H9 (cell line): ENCODE measurements at regions not wholly inside any gene's neighbourhood (a gene's known extent, or its start where the extent isn't known, plus 50 kb on each side); places are given as distances from the start of the nearest gene placed in this dataset.

ENCODE experiments used
- DNase-seq: peaks from one replicate; pipeline ENCODE4 v3.0.0-alpha.2; 2017
- H2AFZ ChIP-seq: one replicate; pipeline ENCODE4 v1.6.1; 2013; ENCODE audit warnings: mild to moderate bottlenecking, low read length, control low read depth, moderate library complexity
- H2AK5ac ChIP-seq: 2 replicates; pipeline ENCODE4 v1.6.1; 2013; ENCODE audit warnings: low read length, control low read depth, mixed read lengths; ENCODE audit not compliant: insufficient read length
- H2BK120ac ChIP-seq: one replicate; pipeline ENCODE4 v1.6.1; 2013; ENCODE audit warnings: low read depth, mild to moderate bottlenecking, low read length, control low read depth, inconsistent platforms; ENCODE audit not compliant: poor library complexity, severe bottlenecking
- H2BK12ac ChIP-seq: 2 replicates; pipeline ENCODE4 v1.6.1; 2013; ENCODE audit warnings: low read length, control low read depth, mixed read lengths, low read depth; ENCODE audit not compliant: insufficient read length
- H2BK15ac ChIP-seq: 2 replicates; pipeline ENCODE4 v1.6.1; 2013; ENCODE audit warnings: low read depth, low read length, control low read depth
- H2BK20ac ChIP-seq: one replicate; pipeline ENCODE4 v1.6.1; 2013; ENCODE audit warnings: low read depth, mild to moderate bottlenecking, low read length, control low read depth, inconsistent platforms; ENCODE audit not compliant: poor library complexity, severe bottlenecking
- H2BK5ac ChIP-seq: 2 replicates; pipeline ENCODE4 v1.6.1; 2013; ENCODE audit warnings: low read length, control low read depth, mixed read lengths; ENCODE audit not compliant: insufficient read length
- H3K14ac ChIP-seq: 2 replicates; pipeline ENCODE4 v1.6.1; 2013; ENCODE audit warnings: low read length, control low read depth; ENCODE audit not compliant: insufficient read depth
- H3K18ac ChIP-seq: 2 replicates; pipeline ENCODE4 v1.6.1; 2013; ENCODE audit warnings: low read depth, mild to moderate bottlenecking, mixed read lengths, low read length, control low read depth; ENCODE audit not compliant: insufficient read length
- H3K23ac ChIP-seq: 2 replicates; pipeline ENCODE4 v1.6.1; 2013; ENCODE audit warnings: low read length, control low read depth, mixed read lengths, low read depth; ENCODE audit not compliant: insufficient read length
- H3K23me2 ChIP-seq: 2 replicates; pipeline ENCODE4 v1.6.1; 2013; ENCODE audit warnings: low read depth, mild to moderate bottlenecking, mixed read lengths, low read length, control low read depth; ENCODE audit not compliant: insufficient read length, poor library complexity, severe bottlenecking
- H3K27ac ChIP-seq: 2 replicates; pipeline ENCODE4 v1.5.1; 2013; ENCODE audit warnings: low read length, control low read depth, mixed read lengths, low read depth; ENCODE audit not compliant: insufficient read length
- H3K27me3 ChIP-seq: 2 replicates; pipeline ENCODE4 v1.6.1; 2013; ENCODE audit warnings: low read length, control low read depth, inconsistent platforms; ENCODE audit not compliant: insufficient read depth
- H3K4ac ChIP-seq: 2 replicates; pipeline ENCODE4 v1.6.1; 2013; ENCODE audit warnings: low read depth, mild to moderate bottlenecking, control low read depth, inconsistent platforms, low read length, moderate library complexity
- H3K4me1 ChIP-seq: 2 replicates; pipeline ENCODE4 v1.6.1; 2013; ENCODE audit warnings: low read length, control low read depth, inconsistent platforms; ENCODE audit not compliant: insufficient read depth
- H3K4me2 ChIP-seq: 2 replicates; pipeline ENCODE4 v1.6.1; 2013; ENCODE audit warnings: low read length, control low read depth, mixed read lengths; ENCODE audit not compliant: insufficient read length, insufficient read depth
- H3K56ac ChIP-seq: 2 replicates; pipeline ENCODE4 v1.6.1; 2013; ENCODE audit warnings: low read depth, mild to moderate bottlenecking, mixed read lengths, low read length, control low read depth; ENCODE audit not compliant: insufficient read length
- H3K79me1 ChIP-seq: 2 replicates; pipeline ENCODE4 v1.6.1; 2013; ENCODE audit warnings: low read depth, mild to moderate bottlenecking, moderate library complexity, low read length, control low read depth, inconsistent platforms; ENCODE audit not compliant: insufficient read depth, poor library complexity, severe bottlenecking
- H3K79me2 ChIP-seq: 2 replicates; pipeline ENCODE4 v1.6.1; 2013; ENCODE audit warnings: low read length, control low read depth, inconsistent platforms; ENCODE audit not compliant: insufficient read depth
- H3K9ac ChIP-seq: 2 replicates; pipeline ENCODE4 v1.6.1; 2013; ENCODE audit warnings: low read length, control low read depth, mixed read lengths; ENCODE audit not compliant: insufficient read length; ENCODE audit errors: extremely low read depth
- H3K9me3 ChIP-seq: one replicate; pipeline ENCODE4 v1.6.1; 2013; ENCODE audit warnings: low read depth, low read length, inconsistent platforms; ENCODE audit not compliant: control insufficient read depth
- H3T11ph ChIP-seq: one replicate; pipeline ENCODE4 v1.6.1; 2013; ENCODE audit warnings: mild to moderate bottlenecking, low read length, control low read depth, inconsistent platforms
- H4K20me1 ChIP-seq: one replicate; pipeline ENCODE4 v1.6.1; 2013; ENCODE audit not compliant: control insufficient read depth, insufficient read length, insufficient read depth
- H4K5ac ChIP-seq: 2 replicates; pipeline ENCODE4 v1.6.1; 2013; ENCODE audit warnings: low read depth, mild to moderate bottlenecking, mixed read lengths, low read length, control low read depth; ENCODE audit not compliant: insufficient read length
- H4K8ac ChIP-seq: replicated peaks from 2 replicates; pipeline ENCODE4 v1.6.1; 2013; ENCODE audit warnings: low read length, control low read depth, mixed read lengths, low read depth; ENCODE audit not compliant: insufficient read length
- H4K91ac ChIP-seq: 2 replicates; pipeline ENCODE4 v1.6.1; 2013; ENCODE audit warnings: low read depth, mild to moderate bottlenecking, moderate library complexity, mixed read lengths, low read length, control low read depth; ENCODE audit not compliant: insufficient read length
- H3K27ac Mint-ChIP-seq, 3 experiments: 2 replicates in 2 of 3; 3 replicates in 1 of 3; pipeline ENCODE4 v1.8.0; 2020 to 2021; ENCODE audit warnings: mixed read lengths in 3 of 3, mild to moderate bottlenecking in 1 of 3, moderate library complexity in 1 of 3
- H3K27me3 Mint-ChIP-seq: 2 replicates; pipeline ENCODE4 v1.8.0; 2021; ENCODE audit warnings: low read depth, mild to moderate bottlenecking, moderate library complexity, mixed read lengths
- H3K36me3 Mint-ChIP-seq, 3 experiments: 2 replicates in 2 of 3; 3 replicates in 1 of 3; pipeline ENCODE4 v1.8.0; 2020 to 2021; ENCODE audit warnings: low read depth in 3 of 3, mixed read lengths in 3 of 3; ENCODE audit not compliant: insufficient read depth in 1 of 3
- H3K4me1 Mint-ChIP-seq, 2 experiments: 2 replicates each; pipeline ENCODE4 v1.8.0; 2020; ENCODE audit warnings: mixed read lengths in 2 of 2
- H3K4me3 Mint-ChIP-seq, 2 experiments: 2 replicates in 1 of 2; 3 replicates in 1 of 2; pipeline ENCODE4 v1.8.0; 2020 to 2021; ENCODE audit warnings: mild to moderate bottlenecking in 2 of 2, mixed read lengths in 2 of 2, moderate library complexity in 1 of 2
- H3K9me3 Mint-ChIP-seq, 2 experiments: 2 replicates in 1 of 2; 3 replicates in 1 of 2; pipeline ENCODE4 v1.8.0; 2020; ENCODE audit warnings: mild to moderate bottlenecking in 2 of 2, mixed read lengths in 2 of 2, moderate library complexity in 1 of 2
- CTCF ChIP-seq: fragments of 200-600 bp; sonication (generic); conservative IDR thresholded peaks from 3 replicates; pipeline ENCODE4 v1.8.0; 2021; ENCODE audit warnings: antibody characterized with exemption, mild to moderate bottlenecking

- Histone ChIP-seq H2BK12ac (no peak overlapping the region), H2BK5ac (no peak overlapping the region), H3K79me2 (no peaks in the 10 kb centered on the region), H3K27me3 (no peaks in the 10 kb centered on the region), H3K23me2 (no peaks in the 10 kb centered on the region), H3K14ac (no peak overlapping the region), H3K4ac (no peak overlapping the region), H4K20me1 (no peaks in the 10 kb centered on the region), H3K56ac (no peak overlapping the region), H2BK120ac (no peak overlapping the region), H2BK20ac (no peak overlapping the region), H3K9me3 (peaks cover 17% of the 10 kb centered on the region), H2BK15ac (no peak overlapping the region), H3K27ac (no peak overlapping the region), H3K79me1 (no peaks in the 10 kb centered on the region), H4K91ac (no peak overlapping the region), H2AFZ (no peak overlapping the region), H2AK5ac (no peak overlapping the region), H3K18ac (no peak overlapping the region), H3K23ac (no peak overlapping the region), H3T11ph (no peak overlapping the region), H3K9ac (no peak overlapping the region), H4K5ac (no peak overlapping the region), H4K8ac (no peak overlapping the region), H3K4me1 (no peaks in the 10 kb centered on the region), H3K4me2 (no peak overlapping the region)
- peaks cover 20% of the 10 kb centered on the region for H3K27me3 Mint-ChIP-seq
- no peak for DNase-seq
- H3K4me3 Mint-ChIP-seq = no peak overlapping the region
- peaks cover 49 to 59% of the 10 kb centered on the region in 2 experiments for H3K9me3 Mint-ChIP-seq
- H3K27ac Mint-ChIP-seq = no peak overlapping the region
- no peaks in the 10 kb centered on the region for H3K36me3 Mint-ChIP-seq
- TF ChIP-seq CTCF = no peak
- H3K4me1 Mint-ChIP-seq = peaks cover 13 to 20% of the 10 kb centered on the region in 2 experiments
Observed at GRCh38 chrX:121146059-121146628, 98.7 kb downstream of the GLUD2 start.
